HEK293 (cell line): ENCODE measurements at regions not wholly inside any gene's neighbourhood (a gene's known extent, or its start where the extent isn't known, plus 50 kb on each side); places are given as distances from the start of the nearest gene placed in this dataset.

ENCODE experiments used
- CTCF ChIA-PET: fragments of 350-600 bp; formaldehyde crosslinking; extraction: SDS; loops from one replicate; lab custom pipeline; 2021; ENCODE audit warnings: antibody characterized with exemption; lab: Yijun Ruan, JAX
- POLR2A ChIA-PET: fragments of 300-600 bp; formaldehyde crosslinking; extraction: SDS; loops from one replicate; lab custom pipeline; 2020; ENCODE audit warnings: antibody characterized with exemption, inconsistent platforms; lab: Yijun Ruan, JAX
- H3K27ac ChIP-seq: fragments of 200-500 bp; sonication (Bioruptor generic); 2 replicates; pipeline ENCODE4 v1.5.1; 2014; ENCODE audit warnings: low read depth, low read length, control low read depth, inconsistent platforms; ENCODE audit errors: extremely low read depth
- H3K36me3 ChIP-seq, 2 experiments: fragments of 200-500 bp in 1 of 2; sonication (Bioruptor generic) in 1 of 2; 1 replicate in 1 of 2; 2 replicates in 1 of 2; pipeline ENCODE4 v1.5.1; 2014 to 2017; ENCODE audit warnings: inconsistent platforms in 2 of 2, low read length in 2 of 2; ENCODE audit not compliant: control insufficient read depth in 2 of 2, insufficient read depth in 1 of 2
- H3K4me1 ChIP-seq: fragments of 200-500 bp; sonication (Bioruptor generic); 2 replicates; pipeline ENCODE4 v1.5.1; 2014; ENCODE audit warnings: mild to moderate bottlenecking, low read length, inconsistent platforms; ENCODE audit not compliant: control insufficient read depth, insufficient read depth
- H3K4me3 ChIP-seq: 2 replicates; pipeline ENCODE4 v1.5.1; 2011; ENCODE audit warnings: low read depth, mild to moderate bottlenecking, control low read depth, low read length, moderate library complexity
- H3K9me3 ChIP-seq: fragments of 200-500 bp; sonication (Bioruptor generic); 2 replicates; pipeline ENCODE4 v1.5.1; 2014; ENCODE audit warnings: low read depth, low read length, inconsistent platforms; ENCODE audit not compliant: control insufficient read depth, insufficient read depth
- EGR2 ChIP-seq: fragments of 450-650 bp; formaldehyde crosslinking; IDR thresholded peaks from 2 replicates; pipeline ENCODE4 v1.5.1; 2016; ENCODE audit warnings: low read depth, missing biosample characterization, missing genetic modification characterization
- FEZF1 ChIP-seq: fragments of 450-650 bp; formaldehyde crosslinking; IDR thresholded peaks from 2 replicates; pipeline ENCODE4 v1.5.1; 2016; ENCODE audit warnings: missing biosample characterization, missing genetic modification characterization
- IKZF3 ChIP-seq: fragments of 450-650 bp; IDR thresholded peaks from 2 replicates; pipeline ENCODE4 v1.5.0; 2018; ENCODE audit warnings: missing biosample characterization, mild to moderate bottlenecking, missing genetic modification characterization, moderate library complexity
- KLF16 ChIP-seq: fragments of 450-650 bp; formaldehyde crosslinking; IDR thresholded peaks from 2 replicates; pipeline ENCODE4 v1.5.1; 2017; ENCODE audit warnings: missing biosample characterization, missing genetic modification characterization
- KLF17 ChIP-seq: fragments of 450-650 bp; formaldehyde crosslinking; IDR thresholded peaks from 2 replicates; pipeline ENCODE4 v1.5.1; 2016; ENCODE audit warnings: missing biosample characterization, missing genetic modification characterization
- KLF9 ChIP-seq: fragments of 450-650 bp; formaldehyde crosslinking; IDR thresholded peaks from 2 replicates; pipeline ENCODE4 v1.5.1; 2016; ENCODE audit warnings: missing biosample characterization, missing genetic modification characterization, low read depth
- MYNN ChIP-seq: fragments of 450-650 bp; formaldehyde crosslinking; IDR thresholded peaks from 2 replicates; pipeline ENCODE4 v1.5.1; 2016; ENCODE audit warnings: missing biosample characterization, missing genetic modification characterization, borderline replicate concordance
- OVOL3 ChIP-seq: fragments of 450-650 bp; formaldehyde crosslinking; IDR thresholded peaks from 2 replicates; pipeline ENCODE4 v1.5.1; 2016; ENCODE audit warnings: missing biosample characterization, missing genetic modification characterization
- PATZ1 ChIP-seq: fragments of 450-650 bp; formaldehyde crosslinking; IDR thresholded peaks from 2 replicates; pipeline ENCODE4 v1.5.1; 2016; ENCODE audit warnings: missing biosample characterization, missing genetic modification characterization
- PBX3 ChIP-seq: sonication (generic); formaldehyde crosslinking; IDR thresholded peaks from 2 replicates; pipeline ENCODE4 v1.8.1; 2022; ENCODE audit warnings: mild to moderate bottlenecking, moderate library complexity, missing genetic modification reagents
- PRDM1 ChIP-seq: fragments of 450-650 bp; formaldehyde crosslinking; IDR thresholded peaks from 2 replicates; pipeline ENCODE4; 2016; ENCODE audit warnings: missing biosample characterization, missing genetic modification characterization
- RBAK ChIP-seq: fragments of 450-650 bp; formaldehyde crosslinking; IDR thresholded peaks from 2 replicates; pipeline ENCODE4 v1.5.1; 2016; ENCODE audit warnings: missing biosample characterization, missing genetic modification characterization
- YY1 ChIP-seq: fragments of 450-650 bp; formaldehyde crosslinking; IDR thresholded peaks from 2 replicates; pipeline ENCODE4 v1.5.1; 2018; ENCODE audit warnings: missing biosample characterization, missing genetic modification characterization
- ZBTB49 ChIP-seq: fragments of 450-650 bp; formaldehyde crosslinking; IDR thresholded peaks from 2 replicates; pipeline ENCODE4 v1.5.1; 2016; ENCODE audit warnings: missing biosample characterization, missing genetic modification characterization, low read depth
- ZFP69B ChIP-seq: fragments of 450-650 bp; formaldehyde crosslinking; IDR thresholded peaks from 2 replicates; pipeline ENCODE4 v1.5.1; 2016; ENCODE audit warnings: missing biosample characterization, missing genetic modification characterization
- ZNF19 ChIP-seq: fragments of 450-650 bp; formaldehyde crosslinking; IDR thresholded peaks from 2 replicates; pipeline ENCODE4; 2016; ENCODE audit warnings: missing biosample characterization, missing genetic modification characterization, low read depth
- ZNF530 ChIP-seq: fragments of 450-650 bp; formaldehyde crosslinking; IDR thresholded peaks from 2 replicates; pipeline ENCODE4 v1.5.1; 2016; ENCODE audit warnings: low read depth, missing biosample characterization, missing genetic modification characterization
- ZNF585B ChIP-seq: fragments of 450-650 bp; formaldehyde crosslinking; IDR thresholded peaks from 2 replicates; pipeline ENCODE4 v1.5.1; 2016; ENCODE audit warnings: missing biosample characterization, missing genetic modification characterization
- ZNF624 ChIP-seq: fragments of 450-650 bp; formaldehyde crosslinking; IDR thresholded peaks from 2 replicates; pipeline ENCODE4 v1.5.1; 2017; ENCODE audit warnings: missing biosample characterization, missing genetic modification characterization
- ZNF747 ChIP-seq: fragments of 450-650 bp; formaldehyde crosslinking; IDR thresholded peaks from 2 replicates; pipeline ENCODE4 v1.5.1; 2016; ENCODE audit warnings: missing biosample characterization, missing genetic modification characterization
- ZNF785 ChIP-seq: fragments of 450-650 bp; formaldehyde crosslinking; IDR thresholded peaks from 2 replicates; pipeline ENCODE4 v1.5.1; 2016; ENCODE audit warnings: missing biosample characterization, missing genetic modification characterization
- ZNF843 ChIP-seq: fragments of 450-650 bp; formaldehyde crosslinking; IDR thresholded peaks from 2 replicates; pipeline ENCODE4 v1.5.1; 2016; ENCODE audit warnings: missing biosample characterization, missing genetic modification characterization

- TF ChIP-seq MYNN (tag by site-specific recombination) (no peak), ZNF585B (tag by site-specific recombination) (no peak)
- TF ChIP-seq, all 188 proteins: peak for 0
Measured at GRCh38 chr2:129913695-129914495, 65.6 kb upstream of the RAB6C start (continued).

GRCh38 chr2:129914538-129915302 lies 64.7 kb upstream of the RAB6C start:
- no peaks in the 10 kb centered on the region for H3K36me3 ChIP-seq
- no peak overlapping the region for H3K27ac ChIP-seq
- POLR2A ChIA-PET, result no interaction called here
- H3K4me3 ChIP-seq, result no peak overlapping the region
- no peaks in the 10 kb centered on the region for H3K9me3 ChIP-seq
- TF ChIP-seq KLF9 (tag by site-specific recombination) (no peak), YY1 (tag by site-specific recombination) (no peak), ZNF747 (tag by site-specific recombination) (no peak), ZFP69B (tag by site-specific recombination) (no peak), FEZF1 (tag by site-specific recombination) (no peak), IKZF3 (tag by site-specific recombination) (no peak), ZNF624 (tag by site-specific recombination) (no peak), ZNF19 (tag by site-specific recombination) (no peak), ZNF785 (tag by site-specific recombination) (no peak), KLF17 (tag by site-specific recombination) (no peak), OVOL3 (no peak), ZNF530 (no peak), ZNF843 (no peak), PBX3 (CRISPR knock-in tag) (no peak), EGR2 (tag by site-specific recombination) (no peak), RBAK (tag by site-specific recombination) (no peak), PRDM1 (tag by site-specific recombination) (no peak), PATZ1 (no peak), KLF16 (no peak), ZBTB49 (tag by site-specific recombination) (no peak)
- CTCF ChIA-PET, result interaction anchor here (0.7 kb wide), 1 partner anchor 113 kb away, joined by 5 read pairs; no protein-coding TSS in a partner anchor
- no peaks in the 10 kb centered on the region for H3K4me1 ChIP-seq
